ENCODE measurements at regions not wholly inside any gene's neighbourhood (a gene's known extent, or its start where the extent isn't known, plus 50 kb on each side); places are given as distances from the start of the nearest gene placed in this dataset.

DNA sequence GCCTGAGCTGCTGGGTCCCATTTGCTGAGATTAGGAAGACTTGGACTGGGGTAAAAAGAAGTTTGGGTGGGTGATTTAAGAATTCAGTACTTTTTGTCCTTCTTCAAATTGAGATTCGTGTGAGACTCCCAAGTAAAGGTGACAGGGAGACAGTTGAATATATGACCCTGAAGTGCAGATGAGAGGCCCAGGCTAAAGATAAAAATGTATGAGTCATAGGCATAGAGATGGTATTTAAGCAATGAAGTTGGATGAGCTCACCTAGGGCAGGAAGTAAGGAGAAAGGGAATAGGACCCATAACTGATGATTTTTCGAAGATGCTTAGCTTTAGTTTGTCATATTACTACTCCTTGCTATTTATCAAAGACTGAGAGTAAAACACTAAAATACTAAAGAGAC is 255.9 kb upstream of the ADRA1B start:
- TF ChIP-seq, protein P1, sequence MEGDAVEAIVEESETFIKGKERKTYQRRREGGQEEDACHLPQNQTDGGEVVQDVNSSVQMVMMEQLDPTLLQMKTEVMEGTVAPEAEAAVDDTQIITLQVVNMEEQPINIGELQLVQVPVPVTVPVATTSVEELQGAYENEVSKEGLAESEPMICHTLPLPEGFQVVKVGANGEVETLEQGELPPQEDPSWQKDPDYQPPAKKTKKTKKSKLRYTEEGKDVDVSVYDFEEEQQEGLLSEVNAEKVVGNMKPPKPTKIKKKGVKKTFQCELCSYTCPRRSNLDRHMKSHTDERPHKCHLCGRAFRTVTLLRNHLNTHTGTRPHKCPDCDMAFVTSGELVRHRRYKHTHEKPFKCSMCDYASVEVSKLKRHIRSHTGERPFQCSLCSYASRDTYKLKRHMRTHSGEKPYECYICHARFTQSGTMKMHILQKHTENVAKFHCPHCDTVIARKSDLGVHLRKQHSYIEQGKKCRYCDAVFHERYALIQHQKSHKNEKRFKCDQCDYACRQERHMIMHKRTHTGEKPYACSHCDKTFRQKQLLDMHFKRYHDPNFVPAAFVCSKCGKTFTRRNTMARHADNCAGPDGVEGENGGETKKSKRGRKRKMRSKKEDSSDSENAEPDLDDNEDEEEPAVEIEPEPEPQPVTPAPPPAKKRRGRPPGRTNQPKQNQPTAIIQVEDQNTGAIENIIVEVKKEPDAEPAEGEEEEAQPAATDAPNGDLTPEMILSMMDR (IDR thresholded peaks at IDR 0.05; ENCODE audit: low read depth, low read length) = no peak
- H3K4me3 ChIP-seq (ENCODE audit: low read depth, low read length) = no peak overlapping the region

DNA sequence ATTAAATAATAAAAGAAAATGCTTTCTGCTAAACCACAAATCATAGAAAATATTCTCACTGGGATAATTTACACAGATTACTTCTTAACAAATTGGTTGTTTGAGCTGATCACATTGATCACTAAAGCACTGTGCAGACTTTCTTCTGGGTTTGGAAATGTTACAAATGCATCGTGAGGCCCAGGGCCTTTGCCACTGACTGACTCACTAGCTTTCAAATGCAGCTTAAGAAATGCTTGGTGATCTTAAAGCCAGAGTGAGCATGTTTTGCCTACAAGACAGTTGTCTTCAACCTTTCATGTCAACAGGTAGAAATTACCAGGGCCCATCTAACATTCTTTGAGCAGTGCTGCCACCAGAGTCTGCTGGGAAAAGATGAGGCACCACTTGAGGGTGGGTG is 252.3 kb upstream of the ADRA1B start:
- TF ChIP-seq, protein P1 (IDR thresholded peaks at IDR 0.05; ENCODE audit: low read depth, low read length) = no peak
- H3K4me3 ChIP-seq (ENCODE audit: low read depth, low read length) = no peak overlapping the region

DNA sequence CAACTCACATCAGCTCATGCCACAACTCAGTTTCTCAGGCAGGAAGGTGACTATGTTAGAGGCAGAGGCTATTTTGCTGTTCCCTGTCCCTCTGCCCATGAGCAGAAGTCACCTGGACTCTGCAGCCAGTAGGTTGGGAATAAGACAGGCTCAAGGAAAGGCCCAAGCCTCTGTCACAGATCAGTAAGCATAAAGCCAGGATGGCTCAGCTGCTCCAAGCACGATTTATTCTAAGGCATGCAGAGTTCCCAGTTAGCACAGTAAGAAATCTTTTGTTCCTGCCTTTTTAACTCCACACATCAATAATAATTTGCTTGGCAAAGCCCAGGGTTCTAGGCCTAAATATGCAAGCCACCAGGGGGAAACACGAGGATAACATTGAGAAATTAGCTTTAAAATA is 249.0 kb upstream of the ADRA1B start:
- TF ChIP-seq, protein P1 (IDR thresholded peaks at IDR 0.05; ENCODE audit: low read depth, low read length) = no peak

DNA sequence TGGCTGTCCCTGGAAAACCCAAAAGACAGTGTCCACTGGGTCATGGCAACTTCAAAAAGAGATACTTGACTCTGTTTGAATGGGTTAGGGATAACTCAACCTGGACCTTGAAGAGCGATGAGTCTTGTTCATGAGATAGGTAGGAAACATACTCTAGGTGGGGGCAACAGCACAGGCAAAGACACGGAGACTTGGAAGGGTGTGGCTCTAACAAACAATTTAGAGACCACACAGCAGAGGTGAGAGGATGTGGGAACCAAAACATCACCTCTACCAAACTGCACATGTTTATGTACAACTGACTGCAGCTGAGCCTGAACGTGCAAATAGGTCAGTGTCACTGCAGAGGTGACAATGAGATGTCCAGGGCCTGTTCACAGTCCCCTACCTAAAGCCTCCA is 247.7 kb upstream of the ADRA1B start:
- TF ChIP-seq, protein P1 (IDR thresholded peaks at IDR 0.05; ENCODE audit: low read depth, low read length) = no peak
- H3K4me3 ChIP-seq (ENCODE audit: low read depth, low read length) = no peak overlapping the region

More for the DNA sequence above, 249.0 kb upstream of the ADRA1B start:
- H3K4me3 ChIP-seq (ENCODE audit: low read depth, low read length) = no peak overlapping the region

DNA sequence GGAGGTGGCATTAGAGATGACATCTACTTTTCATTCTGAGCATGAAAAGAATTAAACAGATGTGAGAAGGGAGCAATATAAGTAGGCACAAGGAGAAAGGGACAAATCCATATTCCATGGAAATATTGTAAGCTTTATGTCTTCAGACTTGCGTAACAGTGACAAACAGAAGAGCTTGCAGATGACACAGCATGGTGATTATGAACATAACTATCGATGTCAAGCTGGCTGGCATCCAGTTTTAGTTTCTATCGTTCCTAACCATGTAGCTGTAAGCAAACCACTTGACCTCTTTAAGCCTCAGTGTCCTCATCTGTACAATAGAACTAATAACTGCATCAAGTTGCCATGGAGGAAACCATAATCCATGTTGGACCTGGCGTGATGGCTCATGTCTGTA is 246.7 kb upstream of the ADRA1B start:
- TF ChIP-seq, protein P1 (IDR thresholded peaks at IDR 0.05; ENCODE audit: low read depth, low read length) = no peak
- H3K4me3 ChIP-seq (ENCODE audit: low read depth, low read length) = no peak overlapping the region

DNA sequence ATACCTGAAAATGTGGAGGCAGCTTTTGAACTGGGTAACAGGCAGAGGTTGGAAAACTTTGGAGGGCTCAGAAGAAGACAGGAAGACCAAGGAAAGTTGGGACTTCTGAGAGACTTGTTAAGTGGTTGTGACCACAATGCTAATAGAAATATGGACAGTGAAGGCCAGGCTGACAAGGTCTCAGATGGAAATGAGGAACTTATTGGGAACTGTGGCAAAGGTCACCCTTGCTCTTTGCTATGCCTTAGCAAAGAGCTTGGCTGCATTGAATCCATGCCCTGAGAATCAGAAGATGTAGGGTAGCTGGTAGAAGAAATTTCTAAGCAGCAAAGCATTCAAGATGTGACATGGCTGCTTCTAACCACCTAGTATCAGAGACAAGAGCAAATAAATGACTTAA is 244.4 kb upstream of the ADRA1B start:
- TF ChIP-seq, protein P1 (IDR thresholded peaks at IDR 0.05; ENCODE audit: low read depth, low read length) = no peak
- no peak overlapping the region for H3K4me3 ChIP-seq (ENCODE audit: low read depth, low read length)

DNA sequence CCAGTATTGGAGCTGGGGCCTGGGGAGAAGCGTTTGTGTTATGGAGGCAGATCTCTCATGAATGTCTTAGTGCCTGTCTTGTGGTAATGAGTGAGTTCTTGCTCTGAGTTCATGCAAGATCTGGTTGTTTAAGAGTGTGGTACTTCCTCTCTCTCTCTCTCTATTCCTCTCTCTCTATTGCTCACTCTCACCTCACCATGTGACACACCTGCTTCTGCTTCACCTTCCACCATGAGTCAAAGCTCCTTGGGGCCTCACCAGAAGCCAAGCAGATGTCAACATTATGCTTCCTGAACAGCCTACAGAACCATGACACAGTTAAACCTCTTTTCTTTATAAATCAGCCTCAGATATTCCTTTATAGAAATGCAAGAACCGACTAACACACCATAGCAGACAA is 242.7 kb upstream of the ADRA1B start:
- H3K4me3 ChIP-seq (ENCODE audit: low read depth, low read length) = no peak overlapping the region
- TF ChIP-seq, protein P1 (IDR thresholded peaks at IDR 0.05; ENCODE audit: low read depth, low read length) = no peak
